ENCODE measurements at regions not wholly inside any gene's neighbourhood (a gene's known extent, or its start where the extent isn't known, plus 50 kb on each side); places are given as distances from the start of the nearest gene placed in this dataset.

DNA sequence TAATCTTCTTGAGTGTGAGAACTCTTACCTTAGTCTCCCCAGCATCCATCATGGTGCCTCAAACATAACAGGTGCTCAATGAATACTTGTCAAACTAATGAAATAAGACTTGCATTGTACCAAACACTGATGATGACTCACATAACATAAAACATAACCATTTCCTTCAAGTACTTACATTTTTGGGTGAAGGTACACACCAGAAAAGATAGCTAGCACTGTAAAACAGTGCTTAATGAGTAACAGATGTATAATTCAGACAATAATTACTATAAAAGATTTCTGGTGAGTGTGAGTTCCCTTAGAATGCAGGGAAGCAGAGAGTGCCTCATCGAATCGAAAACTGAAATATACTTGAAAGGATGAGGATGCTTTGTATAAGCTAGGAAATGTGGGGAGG lies 70.1 kb upstream of the HCCS start:
- DNase-seq (ENCODE audit: low spot score), result no peak
- FAIRE-seq, result no peak

DNA sequence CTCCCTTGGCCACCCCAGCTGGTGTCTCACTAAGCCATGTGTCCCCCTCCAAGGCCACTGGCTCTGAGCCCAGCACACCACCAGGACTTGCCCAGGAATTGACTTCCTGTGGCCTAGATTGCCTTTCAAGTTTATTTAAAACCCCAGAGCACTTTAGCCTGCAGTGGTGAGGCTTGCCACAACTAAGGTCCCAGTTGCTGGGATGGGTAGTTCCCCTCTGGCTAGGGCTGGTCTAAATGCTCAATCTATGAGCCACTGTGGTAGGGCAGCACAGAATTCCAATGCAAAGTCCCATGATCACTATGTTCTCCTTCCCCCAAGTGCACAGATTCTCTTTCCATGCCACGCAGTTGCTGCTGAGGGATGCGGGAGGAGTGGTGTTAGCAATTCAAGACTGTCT lies 61.1 kb upstream of the HCCS start:
- DNase-seq (ENCODE audit: low spot score) (no peak), FAIRE-seq (no peak)

DNA sequence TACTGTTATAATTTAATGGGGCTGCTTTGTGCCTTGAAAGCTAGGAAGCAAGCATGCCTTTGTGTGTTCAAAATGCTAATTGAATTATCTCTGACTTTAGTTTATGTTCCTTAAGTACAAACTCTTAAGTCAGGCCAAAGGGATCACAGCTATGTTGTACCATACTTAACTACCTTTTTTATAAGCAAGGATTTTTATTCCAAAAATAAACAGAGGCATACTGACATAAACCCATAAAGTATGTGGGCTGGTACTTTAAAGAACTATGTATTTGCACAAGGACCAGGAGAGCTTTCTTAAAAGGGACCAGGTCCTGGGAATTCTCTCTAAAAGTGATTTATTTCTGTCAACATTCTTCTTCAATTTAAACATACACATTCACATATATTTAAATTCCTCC lies 57.8 kb upstream of the HCCS start:
- FAIRE-seq, result no peak
- no peak for DNase-seq (ENCODE audit: low spot score)

DNA sequence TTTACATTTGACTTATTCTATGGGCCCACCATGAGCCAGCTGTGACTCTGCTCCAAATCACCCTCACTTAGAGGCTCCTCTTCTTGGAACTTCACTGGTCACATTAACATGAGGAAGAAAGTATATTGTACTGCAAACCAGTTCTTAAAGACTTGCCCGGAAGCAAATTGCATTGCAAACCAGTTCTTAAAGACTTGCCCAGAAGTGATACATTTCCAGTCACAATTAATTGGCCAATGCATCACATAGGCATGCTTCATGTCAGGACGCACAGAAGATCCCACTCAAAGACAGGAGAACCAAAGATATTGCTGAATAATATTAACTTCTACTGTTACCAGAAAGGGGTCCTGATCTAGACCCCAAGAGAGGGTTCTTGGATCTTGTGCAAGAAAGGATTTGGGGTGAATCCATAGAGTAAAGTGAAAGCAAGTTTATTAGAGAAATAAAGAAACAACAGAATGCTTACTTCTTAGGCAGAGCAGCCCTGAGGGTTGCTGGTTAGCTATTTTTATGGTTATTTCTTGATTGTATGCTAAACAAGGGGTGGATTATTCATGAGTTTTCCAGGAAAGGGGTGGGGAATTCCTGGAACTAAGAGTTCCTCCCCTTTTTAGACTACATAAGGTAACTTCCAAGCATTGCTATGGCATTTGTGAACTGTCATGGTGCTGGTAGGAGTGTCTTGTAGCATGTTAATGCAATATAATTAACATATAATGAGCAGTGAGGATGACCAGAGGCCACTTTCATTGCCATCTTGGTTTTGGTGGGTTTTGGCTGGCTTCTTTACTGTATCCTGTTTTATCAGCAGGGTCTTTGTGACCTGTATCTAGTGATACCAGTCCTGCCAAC lies 54.6 kb upstream of the HCCS start:
- DNase-seq (ENCODE audit: low spot score) (no peak), FAIRE-seq (no peak)

DNA sequence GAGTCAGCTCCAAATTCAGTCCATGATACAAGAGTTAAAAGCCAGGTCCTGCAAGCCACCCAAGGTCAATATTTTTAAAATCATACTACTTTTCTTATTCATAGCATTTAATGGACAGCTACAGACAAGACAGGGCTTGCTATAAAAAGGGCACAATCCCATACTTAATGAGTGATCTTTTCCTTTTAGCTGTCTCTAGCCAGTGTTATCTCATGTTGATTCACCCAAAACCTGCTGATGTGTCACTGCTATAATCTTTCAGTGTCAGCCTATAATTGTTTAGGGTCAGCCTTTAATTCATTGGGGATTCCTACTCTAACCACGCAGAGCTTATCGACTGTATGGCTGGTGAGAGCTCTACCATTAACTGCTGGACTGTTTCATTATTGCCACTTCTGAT lies 51.2 kb upstream of the HCCS start:
- no peak for FAIRE-seq
- no peak for DNase-seq (ENCODE audit: low spot score)

Measured in urothelium cell line (cell line).